ENCODE measurements at regions not wholly inside any gene's neighbourhood (a gene's known extent, or its start where the extent isn't known, plus 50 kb on each side); places are given as distances from the start of the nearest gene placed in this dataset.

- ChIA-PET POLR2A (ENCODE audit: low non-redundant PET) (no interaction called here), CTCF (no interaction called here)
- no peak for DNase-seq (ENCODE audit: low spot score)
- TF ChIP-seq CTCF (conservative IDR thresholded peaks at IDR 0.05; ENCODE audit: low read depth) = no peak
- H3K27ac ChIP-seq = no peak overlapping the region
Observed at GRCh38 chr19:30135093-30135757, 193.2 kb downstream of the URI1 start.

GRCh38 chr19:30135797-30136196 is 193.8 kb downstream of the URI1 start:
- H3K27ac ChIP-seq = no peak overlapping the region
- ChIA-PET POLR2A (ENCODE audit: low non-redundant PET) (no interaction called here), CTCF (no interaction called here)
- DNase-seq (ENCODE audit: low spot score) = no peak
- no peak for TF ChIP-seq CTCF (conservative IDR thresholded peaks at IDR 0.05; ENCODE audit: low read depth)

GRCh38 chr19:30136611-30137195 is 194.7 kb downstream of the URI1 start:
- H3K27ac ChIP-seq = no peak overlapping the region
- POLR2A ChIA-PET (ENCODE audit: low non-redundant PET) = no interaction called here
- TF ChIP-seq CTCF (conservative IDR thresholded peaks at IDR 0.05; ENCODE audit: low read depth) = no peak
- no peak for DNase-seq (ENCODE audit: low spot score)
- CTCF ChIA-PET = interaction anchor here (0.7 kb wide), 1 partner anchor 266 kb away, joined by 6 read pairs; no protein-coding TSS in a partner anchor

- no peak overlapping the region for H3K27ac ChIP-seq
- DNase-seq (ENCODE audit: low spot score) = no peak
- POLR2A ChIA-PET (ENCODE audit: low non-redundant PET) = no interaction called here
- TF ChIP-seq CTCF (conservative IDR thresholded peaks at IDR 0.05; ENCODE audit: low read depth) = no peak
- CTCF ChIA-PET = no interaction called here
Observed at GRCh38 chr19:30137747-30138146, 195.7 kb downstream of the URI1 start.

- no peak overlapping the region for H3K27ac ChIP-seq
- no peak for DNase-seq (ENCODE audit: low spot score)
- POLR2A ChIA-PET (ENCODE audit: low non-redundant PET) = no interaction called here
- CTCF ChIA-PET = no interaction called here
- TF ChIP-seq CTCF (conservative IDR thresholded peaks at IDR 0.05; ENCODE audit: low read depth) = no peak
Observed at GRCh38 chr19:30144242-30144758, 202.3 kb downstream of the URI1 start.

GRCh38 chr19:30144802-30145201 is 202.8 kb downstream of the URI1 start:
- DNase-seq (ENCODE audit: low spot score) = no peak
- no peak for TF ChIP-seq CTCF (conservative IDR thresholded peaks at IDR 0.05; ENCODE audit: low read depth)
- H3K27ac ChIP-seq = no peak overlapping the region
- ChIA-PET CTCF (no interaction called here), POLR2A (ENCODE audit: low non-redundant PET) (no interaction called here)
